CD4-positive, alpha-beta T cell (primary cell): ENCODE measurements at regions not wholly inside any gene's neighbourhood (a gene's known extent, or its start where the extent isn't known, plus 50 kb on each side); places are given as distances from the start of the nearest gene placed in this dataset.

Experiments used
- ATAC-seq: fragments of 200-7000 bp; cut with Tn5 transposase; one replicate; pipeline ENCODE4 v1.10.0; 2022; ENCODE audit warnings: mild to moderate bottlenecking; ENCODE audit not compliant: poor library complexity
- CTCF ChIA-PET: fragments of 350-600 bp; sonication (Branson Sonifier 250); formaldehyde crosslinking; loops from one replicate; lab custom pipeline; 2021; ENCODE audit warnings: antibody characterized with exemption, inconsistent platforms; lab: Charles Lee
- POLR2A ChIA-PET: fragments of 350-600 bp; sonication (Branson Sonifier 250); formaldehyde crosslinking; loops from one replicate; lab custom pipeline; 2021; ENCODE audit warnings: antibody characterized with exemption, inconsistent platforms; lab: Charles Lee
- DNase-seq, 14 experiments: peaks; one replicate each; pipeline ENCODE4 v3.0.0-alpha.2; 2013 to 2020; ENCODE audit warnings: mixed read lengths in 2 of 14
- H3K27ac ChIP-seq, 2 donors: one replicate each; pipeline versions ENCODE4 v1.5.1 to v1.7.0; 2013; ENCODE audit warnings: low read length in 2 of 2, low read depth in 1 of 2, mild to moderate bottlenecking in 1 of 2
- H3K27me3 ChIP-seq, 2 experiments: 1 replicate in 1 of 2; 2 replicates in 1 of 2; pipeline versions ENCODE4 v1.6.1 to v1.7.0; 2013; ENCODE audit warnings: low read length in 2 of 2, control low read depth in 1 of 2, mild to moderate bottlenecking in 1 of 2, moderate library complexity in 1 of 2; ENCODE audit not compliant: insufficient read depth in 2 of 2, control insufficient read depth in 1 of 2
- H3K36me3 ChIP-seq: one replicate; pipeline ENCODE4 v1.6.1; 2013; ENCODE audit warnings: low read length, control low read depth; ENCODE audit not compliant: insufficient read depth
- H3K4me1 ChIP-seq: one replicate; pipeline ENCODE4 v1.6.1; 2013; ENCODE audit warnings: low read length, control low read depth; ENCODE audit not compliant: insufficient read depth
- H3K4me3 ChIP-seq: one replicate; pipeline ENCODE4 v1.5.1; 2013; ENCODE audit warnings: mild to moderate bottlenecking, low read length, moderate library complexity
- H3K9me3 ChIP-seq, 2 experiments: 1 replicate in 1 of 2; 2 replicates in 1 of 2; pipeline versions ENCODE4 v1.6.1 to v1.7.0; 2013; ENCODE audit warnings: low read length in 2 of 2, mild to moderate bottlenecking in 2 of 2, control low read depth in 1 of 2, moderate library complexity in 1 of 2; ENCODE audit not compliant: control insufficient read depth in 1 of 2, insufficient read depth in 1 of 2
- H3K27ac Mint-ChIP-seq: one replicate; pipeline ENCODE4 v1.8.0; 2020; ENCODE audit warnings: mixed read lengths
- H3K27me3 Mint-ChIP-seq: one replicate; pipeline ENCODE4 v1.8.0; 2021; ENCODE audit warnings: mixed read lengths
- H3K36me3 Mint-ChIP-seq: one replicate; pipeline ENCODE4 v1.8.0; 2021; ENCODE audit warnings: low read depth, mixed read lengths
- H3K4me1 Mint-ChIP-seq: one replicate; pipeline ENCODE4 v1.8.0; 2021; ENCODE audit warnings: low read depth, mixed read lengths
- H3K4me3 Mint-ChIP-seq: one replicate; pipeline ENCODE4 v1.8.0; 2020; ENCODE audit warnings: mild to moderate bottlenecking, mixed read lengths
- H3K9me3 Mint-ChIP-seq: one replicate; pipeline ENCODE4 v1.8.0; 2020; ENCODE audit warnings: mixed read lengths
- intact Hi-C, 2 experiments: fragments of 100-400 bp; cut with DNase I in 1 of 2; cut with micrococcal nuclease in 1 of 2; formaldehyde crosslinking; loops; one replicate each; pipeline versions ENCODE4 v1.15.1 to v1.9.0; 2023 to 2025; cut with DNase I, micrococcal nuclease
- TF ChIP-seq, protein P1 (sequence below): fragments of 200-600 bp; IDR thresholded peaks from one replicate; pipeline ENCODE4 v1.8.0; 2022; ENCODE audit warnings: antibody characterized with exemption, mild to moderate bottlenecking

- DNase-seq (no peak), ATAC-seq (no peak)
- peaks cover 21% of the 10 kb centered on the region for H3K4me1 ChIP-seq
- H3K27ac ChIP-seq, result no peak overlapping the region
- Mint-ChIP-seq H3K27me3 (peaks cover 39% of the 10 kb centered on the region), H3K36me3 (no peaks in the 10 kb centered on the region), H3K9me3 (no peaks in the 10 kb centered on the region), H3K4me3 (no peak overlapping the region), H3K4me1 (peaks cover 4% of the 10 kb centered on the region), H3K27ac (no peak overlapping the region)
- no peaks in the 10 kb centered on the region for H3K36me3 ChIP-seq
- peaks cover 5 to 10% of the 10 kb centered on the region in 2 experiments for H3K27me3 ChIP-seq
- TF ChIP-seq, protein P1, sequence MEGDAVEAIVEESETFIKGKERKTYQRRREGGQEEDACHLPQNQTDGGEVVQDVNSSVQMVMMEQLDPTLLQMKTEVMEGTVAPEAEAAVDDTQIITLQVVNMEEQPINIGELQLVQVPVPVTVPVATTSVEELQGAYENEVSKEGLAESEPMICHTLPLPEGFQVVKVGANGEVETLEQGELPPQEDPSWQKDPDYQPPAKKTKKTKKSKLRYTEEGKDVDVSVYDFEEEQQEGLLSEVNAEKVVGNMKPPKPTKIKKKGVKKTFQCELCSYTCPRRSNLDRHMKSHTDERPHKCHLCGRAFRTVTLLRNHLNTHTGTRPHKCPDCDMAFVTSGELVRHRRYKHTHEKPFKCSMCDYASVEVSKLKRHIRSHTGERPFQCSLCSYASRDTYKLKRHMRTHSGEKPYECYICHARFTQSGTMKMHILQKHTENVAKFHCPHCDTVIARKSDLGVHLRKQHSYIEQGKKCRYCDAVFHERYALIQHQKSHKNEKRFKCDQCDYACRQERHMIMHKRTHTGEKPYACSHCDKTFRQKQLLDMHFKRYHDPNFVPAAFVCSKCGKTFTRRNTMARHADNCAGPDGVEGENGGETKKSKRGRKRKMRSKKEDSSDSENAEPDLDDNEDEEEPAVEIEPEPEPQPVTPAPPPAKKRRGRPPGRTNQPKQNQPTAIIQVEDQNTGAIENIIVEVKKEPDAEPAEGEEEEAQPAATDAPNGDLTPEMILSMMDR, result no peak
- no peak overlapping the region for H3K4me3 ChIP-seq
- ChIA-PET POLR2A (no interaction called here), CTCF (no interaction called here)
- intact Hi-C loops, result no loop called here
- H3K9me3 ChIP-seq, result peaks cover 0 to 13% of the 10 kb centered on the region in 2 experiments
Measured at GRCh38 chr22:48081281-48081680, 1318.8 kb downstream of the TBC1D22A start.

DNA sequence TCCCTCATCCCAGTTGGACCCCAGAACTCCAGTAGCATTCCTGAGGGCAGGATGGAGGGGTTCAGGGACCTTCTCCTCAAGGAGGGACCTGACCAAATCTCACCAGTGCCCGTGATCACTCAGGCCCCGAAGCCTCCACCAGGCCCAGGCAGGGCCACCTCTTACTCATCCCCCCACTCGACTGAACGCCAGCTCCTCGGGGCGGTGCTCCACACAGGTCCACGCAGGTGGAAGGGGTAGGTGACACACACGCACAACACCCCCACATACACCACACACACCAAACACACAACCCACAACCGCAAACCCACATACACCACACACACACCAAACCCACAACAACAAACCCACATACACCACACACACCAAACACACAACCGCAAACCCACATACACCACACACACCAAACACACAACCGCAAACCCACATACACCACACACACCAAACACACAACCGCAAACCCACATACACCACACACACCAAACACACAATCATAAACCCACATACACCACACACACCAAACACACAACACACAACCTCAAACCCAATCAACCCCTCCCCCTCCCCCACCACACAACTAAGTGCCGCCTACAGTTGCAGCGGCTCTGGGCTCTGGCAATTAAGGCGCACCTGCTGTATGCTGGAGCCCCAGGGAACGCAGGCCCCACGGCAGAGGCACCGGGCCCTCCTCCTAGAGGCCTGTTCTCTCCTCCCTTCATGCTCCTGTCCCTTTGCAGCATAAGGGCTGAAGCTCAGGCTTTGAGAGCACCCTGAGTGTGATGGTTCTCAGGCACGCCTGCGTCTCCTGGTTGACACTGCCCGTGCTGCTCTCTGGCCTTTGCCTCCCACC, 1318.1 kb downstream of the TBC1D22A start:
- Mint-ChIP-seq H3K4me3 (no peak overlapping the region), H3K36me3 (no peaks in the 10 kb centered on the region), H3K27me3 (peaks cover 41% of the 10 kb centered on the region), H3K9me3 (no peaks in the 10 kb centered on the region), H3K27ac (no peak overlapping the region), H3K4me1 (peaks cover 4% of the 10 kb centered on the region)
- no peak for ATAC-seq
- ChIA-PET POLR2A (no interaction called here), CTCF (no interaction called here)
- peaks cover 5 to 10% of the 10 kb centered on the region in 2 experiments for H3K27me3 ChIP-seq
- TF ChIP-seq, protein P1, result no peak
- H3K4me1 ChIP-seq, result peaks cover 21% of the 10 kb centered on the region
- no peak overlapping the region for H3K4me3 ChIP-seq
- no peaks in the 10 kb centered on the region for H3K36me3 ChIP-seq
- DNase-seq, result no peak
- intact Hi-C loops, result no loop called here
- H3K27ac ChIP-seq, result no peak overlapping the region
- peaks cover 0 to 13% of the 10 kb centered on the region in 2 experiments for H3K9me3 ChIP-seq

DNA sequence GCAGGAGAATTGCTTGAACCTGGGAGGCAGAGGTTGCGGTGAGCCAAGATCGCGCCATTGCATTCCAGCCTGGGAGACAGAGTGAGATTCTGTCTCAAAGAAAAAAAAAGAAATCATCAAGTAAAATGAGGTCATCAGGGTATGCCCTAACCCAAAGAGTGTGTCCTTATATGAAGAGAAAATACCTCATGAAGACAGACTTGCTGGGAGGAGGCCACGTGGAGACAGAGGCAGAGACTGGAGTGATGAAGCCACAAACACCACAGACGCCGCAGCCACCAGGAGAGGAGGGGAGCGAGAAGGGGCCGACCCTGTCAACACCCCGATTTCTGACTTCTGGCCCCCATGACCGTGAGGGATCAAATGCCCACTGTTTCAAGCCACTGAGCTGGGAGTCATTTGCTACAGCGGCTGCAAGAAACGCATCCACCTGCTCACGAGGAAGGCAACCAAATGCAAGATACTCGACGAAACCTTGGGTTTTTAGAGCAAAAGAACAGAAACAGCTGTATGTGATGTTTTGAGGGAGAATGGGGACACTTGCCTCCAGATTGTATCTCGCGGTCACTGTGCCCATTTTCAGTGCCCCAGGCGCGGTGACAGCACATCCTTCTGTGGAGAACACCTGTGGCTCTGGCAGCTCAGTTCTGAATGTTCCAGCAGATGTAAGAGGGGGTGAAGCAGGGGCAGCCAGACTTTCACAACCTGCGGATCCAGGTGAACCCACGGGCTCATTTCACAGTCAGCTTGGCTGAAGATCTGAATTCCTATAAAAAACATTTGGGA, 1317.2 kb downstream of the TBC1D22A start:
- Histone ChIP-seq H3K27ac (no peak overlapping the region), H3K9me3 (peaks cover 0 to 13% of the 10 kb centered on the region in 2 experiments), H3K4me1 (peaks cover 20% of the 10 kb centered on the region), H3K36me3 (no peaks in the 10 kb centered on the region), H3K4me3 (no peak overlapping the region), H3K27me3 (peaks cover 5 to 10% of the 10 kb centered on the region in 2 experiments)
- Mint-ChIP-seq H3K27ac (no peak overlapping the region), H3K36me3 (no peaks in the 10 kb centered on the region), H3K9me3 (no peaks in the 10 kb centered on the region), H3K4me3 (no peak overlapping the region), H3K4me1 (peaks cover 4% of the 10 kb centered on the region), H3K27me3 (peaks cover 44% of the 10 kb centered on the region)
- ATAC-seq (no peak), DNase-seq (peak in 1 of 14 experiments; percentile 7)
- TF ChIP-seq, protein P1, result no peak
- ChIA-PET POLR2A (no interaction called here), CTCF (no interaction called here)
- intact Hi-C loops, result no loop called here
